Ecto neural progenitor cell (in vitro differentiated cells): ENCODE measurements at regions not wholly inside any gene's neighbourhood (a gene's known extent, or its start where the extent isn't known, plus 50 kb on each side); places are given as distances from the start of the nearest gene placed in this dataset.
A peak's percentile ranks its signal among the peaks of the same experiment; 100 is the strongest.

Source experiments
- DNase-seq: peaks from one replicate; pipeline ENCODE4 v3.0.0-alpha.2; 2018; ENCODE audit warnings: low spot score

DNA sequence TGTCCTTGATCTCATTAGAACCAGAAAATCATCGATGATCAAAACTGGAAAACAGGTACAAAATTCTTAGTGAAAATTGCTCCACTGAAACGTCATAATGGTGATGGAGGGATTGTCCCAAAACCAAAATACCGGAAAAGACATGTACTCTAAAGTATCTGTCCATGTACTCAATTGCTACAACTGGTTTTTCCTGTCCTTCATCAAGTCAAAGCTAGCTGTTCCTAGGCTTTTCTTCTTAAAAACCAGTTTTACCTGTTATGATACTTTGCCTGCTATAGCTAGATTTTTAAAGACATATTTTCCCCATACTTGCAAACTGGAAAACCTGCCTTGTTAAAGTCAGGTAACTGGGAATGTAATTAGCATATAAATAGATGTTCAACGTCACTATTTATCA lies 50.5 kb upstream of the LRRC1 start:
- no peak for DNase-seq

DNA sequence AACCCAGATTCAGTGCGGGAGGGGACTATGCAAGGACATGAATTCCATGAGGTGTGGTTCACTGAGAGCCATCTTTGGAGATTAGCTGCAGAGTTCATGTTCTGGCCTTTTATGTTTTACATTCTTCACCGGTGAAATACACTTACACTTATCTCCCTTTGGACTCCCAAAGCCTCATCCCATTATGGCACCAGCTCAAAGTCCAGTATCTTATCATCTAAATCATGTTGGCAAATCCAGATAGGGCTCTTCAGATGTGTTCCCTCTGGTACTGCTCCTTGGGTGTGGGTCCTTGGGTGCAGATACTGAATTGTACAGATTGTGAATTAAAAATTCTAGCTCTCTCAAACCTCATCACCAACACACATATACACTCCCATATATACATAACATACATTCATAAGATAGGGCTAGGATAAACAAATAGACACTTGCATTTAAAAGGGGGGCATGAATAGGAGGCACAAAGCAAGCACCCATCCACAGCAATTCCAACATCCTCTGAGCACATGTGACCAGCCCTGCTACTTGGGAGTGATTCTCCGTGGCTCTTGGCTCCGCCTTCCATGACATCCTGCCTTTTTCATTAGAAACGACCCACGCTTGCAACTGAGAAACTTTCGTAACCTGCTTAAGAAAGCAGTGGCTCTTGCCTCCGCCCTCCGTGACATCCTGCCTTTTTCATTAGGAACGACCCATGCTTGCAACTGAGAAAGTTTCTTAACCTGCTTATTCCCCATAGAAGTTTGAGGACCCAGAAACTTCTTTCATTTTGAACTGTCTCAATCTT lies 53.6 kb upstream of the LRRC1 start:
- DNase-seq = no peak

DNA sequence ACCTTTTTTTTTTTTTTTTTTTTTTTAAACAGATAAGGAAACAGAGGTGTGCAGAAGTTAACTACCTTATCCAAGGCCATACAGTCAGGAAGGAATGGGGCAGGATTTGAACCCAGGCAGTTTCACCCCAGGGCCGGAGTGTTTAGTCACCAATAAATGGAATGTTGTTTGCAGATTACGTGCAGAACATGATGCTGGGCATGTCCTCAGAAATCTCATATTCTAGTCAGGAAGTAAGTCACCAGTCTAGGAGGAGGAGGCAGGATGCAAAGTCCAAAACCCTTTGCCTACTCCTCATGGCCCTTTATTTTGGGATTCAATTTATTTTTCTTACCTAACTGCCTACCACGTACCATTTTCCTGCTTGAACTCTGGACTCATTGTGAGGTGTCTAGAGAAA lies 57.1 kb upstream of the LRRC1 start:
- DNase-seq = no peak

DNA sequence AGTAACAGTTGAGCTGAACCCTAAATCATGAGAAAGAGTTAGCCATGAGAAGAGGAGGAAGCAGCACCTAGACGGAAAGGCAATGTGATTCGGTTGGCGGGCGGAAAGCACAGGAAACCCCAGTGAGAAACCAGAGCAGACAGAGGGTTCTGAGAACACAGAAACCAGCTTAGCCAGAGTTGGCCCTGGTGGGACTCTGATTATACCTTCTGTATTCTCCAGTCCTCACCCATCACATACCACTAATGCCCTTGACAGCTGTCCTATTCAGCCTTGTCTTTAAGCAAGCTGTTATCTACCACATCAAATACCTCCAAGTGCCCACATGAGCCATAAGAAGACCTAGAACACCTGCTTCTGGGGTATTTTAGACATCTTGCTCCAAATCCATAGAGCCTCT lies 58.9 kb upstream of the LRRC1 start:
- DNase-seq = no peak

DNA sequence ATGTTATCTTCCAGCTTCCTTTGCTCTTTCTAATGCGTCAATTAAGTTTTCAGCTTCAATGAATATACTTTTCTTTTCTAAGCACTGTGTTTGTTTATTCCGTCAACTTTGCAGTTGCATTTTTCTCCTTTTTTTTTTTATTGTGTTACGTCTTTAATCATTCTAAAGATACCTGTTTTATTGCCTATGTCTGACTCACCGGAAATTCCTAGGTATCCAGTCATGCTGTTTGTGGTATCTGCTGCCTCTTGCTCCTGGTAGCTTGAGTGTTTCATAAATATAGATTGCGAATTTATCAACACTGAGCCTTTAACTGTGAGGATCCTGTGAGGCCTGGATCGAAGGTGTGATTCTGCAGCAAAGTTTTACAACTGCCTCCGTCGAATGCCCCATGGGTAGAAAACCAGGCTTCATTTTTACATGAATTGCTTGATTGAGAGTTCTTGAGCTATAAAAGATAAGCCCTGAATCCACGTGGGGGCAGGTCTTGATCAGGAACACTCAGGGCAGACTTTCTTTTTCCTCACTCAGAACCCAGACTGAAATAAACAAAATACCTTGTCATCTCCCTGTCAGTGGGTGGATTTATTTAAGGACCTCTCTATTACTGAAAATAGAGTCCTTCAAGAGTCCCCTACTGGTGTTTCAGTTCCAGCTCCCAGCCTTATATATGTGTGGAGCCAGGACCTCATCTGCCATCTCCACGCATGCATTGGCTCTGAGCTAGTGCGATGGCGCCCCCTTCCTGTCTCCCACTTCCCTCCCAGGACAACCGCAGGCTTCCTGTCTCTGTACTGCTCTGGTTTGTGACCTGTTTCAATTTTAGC lies 60.1 kb upstream of the LRRC1 start:
- peak; percentile 57 for DNase-seq

DNA sequence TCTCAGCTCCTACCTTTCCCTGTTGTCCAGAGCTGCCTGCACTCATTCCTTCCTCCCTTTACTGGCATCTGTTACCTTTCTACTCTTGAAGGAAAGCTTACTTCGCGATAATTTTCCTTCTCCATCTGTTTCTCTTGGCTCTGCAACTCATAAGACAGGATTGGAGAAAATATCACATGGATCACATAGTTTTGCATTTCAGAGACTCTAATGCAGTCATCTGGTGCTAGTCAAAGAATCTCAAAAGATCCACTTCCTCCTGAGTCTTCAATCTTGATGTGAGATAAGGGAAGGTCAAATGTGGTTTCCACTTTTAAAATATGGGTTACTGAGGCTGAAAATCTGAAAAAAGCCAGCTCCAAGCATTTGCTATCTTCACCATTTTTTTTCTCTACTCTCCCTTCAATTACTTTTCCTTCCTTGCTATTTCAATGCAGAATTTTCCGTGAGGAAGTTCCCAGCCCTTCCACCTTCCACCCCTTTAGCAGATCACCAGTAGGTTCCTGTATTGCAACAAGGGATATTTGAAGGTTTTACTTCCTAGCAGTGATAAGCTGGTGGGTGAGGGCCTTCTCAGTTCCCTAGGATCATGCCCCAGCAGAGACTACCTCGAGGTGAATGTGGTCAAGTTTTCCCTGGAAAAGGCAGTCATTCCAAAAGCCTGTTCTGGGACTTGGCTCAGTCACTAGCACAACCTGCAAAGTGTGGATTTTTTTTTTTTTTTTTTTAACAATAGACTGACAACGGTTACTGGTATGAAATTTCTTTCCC lies 62.8 kb upstream of the LRRC1 start:
- no peak for DNase-seq

DNA sequence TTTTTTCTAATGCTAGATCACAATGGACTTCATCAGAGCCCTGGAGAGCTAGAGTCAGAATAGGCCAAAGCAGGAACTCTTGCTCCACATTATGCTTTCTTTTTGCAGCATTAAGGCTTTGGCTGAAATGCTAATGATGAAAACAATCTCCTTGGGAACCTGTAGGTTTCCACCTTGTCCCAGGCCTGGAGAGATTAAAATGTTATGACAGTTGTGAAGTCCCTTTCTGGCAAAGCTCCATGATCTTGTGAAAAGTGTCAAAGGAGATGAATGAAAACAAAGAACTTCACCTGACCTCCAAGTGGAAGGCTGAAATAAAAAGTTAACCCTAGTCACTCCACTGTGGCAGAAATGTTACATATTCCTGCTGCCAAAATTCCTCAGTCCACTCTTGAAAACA lies 64.0 kb upstream of the LRRC1 start:
- DNase-seq = no peak

DNA sequence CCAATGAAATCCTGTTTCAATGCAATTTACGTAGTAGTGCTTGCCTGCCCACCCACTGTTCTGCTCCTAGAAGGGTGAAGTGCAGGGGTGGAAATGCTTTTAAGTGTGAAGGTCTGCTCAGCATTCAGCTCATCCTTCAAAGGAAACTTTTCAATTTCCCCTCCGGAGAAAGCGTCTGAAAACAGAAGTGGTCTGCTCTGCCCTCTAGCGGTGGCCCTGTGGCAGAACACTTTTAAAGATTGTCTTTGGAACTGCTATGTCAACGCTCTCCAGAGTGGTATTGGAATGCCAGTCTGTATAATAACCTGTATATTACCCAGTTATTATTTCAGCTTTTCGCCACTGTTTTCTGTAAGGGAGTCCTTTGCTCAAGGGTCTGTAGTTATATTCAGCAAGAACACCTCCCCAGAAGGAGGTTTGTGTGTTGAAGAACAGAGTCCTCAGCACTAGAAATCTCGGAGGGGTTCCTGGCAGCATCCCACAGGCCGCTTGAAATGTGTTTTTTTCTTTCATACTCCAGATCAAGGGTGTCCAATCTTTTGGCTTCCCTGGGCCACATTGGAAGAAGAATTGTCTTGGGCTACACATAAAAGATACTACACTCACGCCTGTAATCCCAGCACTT lies 63.1 kb upstream of the KLHL31 start:
- DNase-seq = peak; percentile 76

DNA sequence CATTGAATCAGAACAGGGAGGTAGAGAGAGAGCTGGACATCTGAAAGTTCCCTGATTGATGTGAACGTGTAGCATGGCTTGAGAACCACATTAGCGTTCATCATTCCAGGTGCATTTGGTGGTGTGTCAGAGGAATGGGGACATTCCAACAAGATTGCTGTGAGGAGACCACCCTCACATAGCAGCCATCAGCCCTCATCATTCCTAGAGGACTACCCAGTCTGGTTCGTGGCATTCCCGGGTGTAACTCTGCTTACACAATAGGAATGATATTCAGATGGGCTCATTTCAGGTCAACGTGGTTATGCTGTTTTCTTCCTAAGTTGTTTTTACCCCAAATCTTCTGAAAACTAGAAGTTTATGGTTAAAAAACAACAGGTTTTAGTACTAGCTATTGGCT lies 62.2 kb upstream of the KLHL31 start:
- no peak for DNase-seq

DNA sequence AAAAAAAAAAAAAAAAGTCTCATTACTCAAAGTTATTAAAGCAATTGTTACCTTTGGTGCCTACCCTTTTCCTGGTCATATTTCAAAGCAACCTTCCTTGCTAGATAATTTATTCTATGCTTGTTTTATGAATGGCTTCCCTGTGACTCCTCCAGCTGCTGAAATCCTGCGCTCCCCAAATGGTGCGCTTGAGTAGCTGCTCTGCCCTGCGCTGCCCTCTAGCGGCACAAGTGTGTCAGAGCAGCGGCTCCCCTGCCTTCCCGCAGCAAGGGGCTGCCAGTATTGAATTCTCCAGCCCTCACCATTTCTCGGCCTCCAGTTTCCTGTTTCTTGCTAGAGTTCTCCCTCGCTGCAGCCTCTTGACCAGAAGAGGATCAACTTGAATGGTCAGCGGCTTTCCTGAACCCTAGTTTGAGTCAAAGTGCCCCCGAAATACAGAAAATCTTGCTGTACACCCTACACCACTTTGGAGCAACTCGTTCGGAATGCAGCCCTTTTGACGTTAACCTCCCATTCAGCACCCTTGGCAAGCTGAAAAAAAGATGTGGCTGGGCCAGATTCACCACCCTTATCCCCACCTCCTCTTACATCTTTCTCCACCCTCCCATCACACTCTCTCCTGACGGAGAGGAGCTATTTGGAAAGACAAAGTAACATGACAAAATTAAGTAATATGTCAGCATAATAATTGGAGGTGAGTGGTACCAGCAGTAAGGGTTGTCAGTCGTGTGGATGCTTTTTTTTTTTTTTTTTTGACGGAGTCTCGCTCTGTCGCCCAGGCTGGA lies 60.4 kb upstream of the KLHL31 start:
- peak; percentile 85 for DNase-seq

DNA sequence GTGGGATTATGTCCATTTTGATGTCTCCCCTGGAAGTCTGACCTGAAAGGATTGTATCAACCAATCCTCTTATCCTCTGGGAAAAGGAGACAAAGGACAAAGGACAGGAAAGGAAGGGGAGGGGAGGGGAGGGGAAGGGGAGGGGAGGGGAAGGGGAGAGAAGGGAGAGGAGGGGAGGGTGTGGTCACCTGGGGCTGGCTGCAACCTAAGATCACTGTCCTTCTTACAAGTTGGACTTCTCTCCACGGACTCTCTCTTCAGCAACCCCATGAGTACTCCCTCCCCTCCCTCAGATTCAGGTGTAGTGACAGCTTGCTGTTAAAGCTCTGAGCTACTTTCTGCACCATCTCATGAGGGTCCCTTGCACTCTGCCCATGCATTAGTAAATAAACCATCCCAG lies 58.9 kb upstream of the KLHL31 start:
- no peak for DNase-seq

DNA sequence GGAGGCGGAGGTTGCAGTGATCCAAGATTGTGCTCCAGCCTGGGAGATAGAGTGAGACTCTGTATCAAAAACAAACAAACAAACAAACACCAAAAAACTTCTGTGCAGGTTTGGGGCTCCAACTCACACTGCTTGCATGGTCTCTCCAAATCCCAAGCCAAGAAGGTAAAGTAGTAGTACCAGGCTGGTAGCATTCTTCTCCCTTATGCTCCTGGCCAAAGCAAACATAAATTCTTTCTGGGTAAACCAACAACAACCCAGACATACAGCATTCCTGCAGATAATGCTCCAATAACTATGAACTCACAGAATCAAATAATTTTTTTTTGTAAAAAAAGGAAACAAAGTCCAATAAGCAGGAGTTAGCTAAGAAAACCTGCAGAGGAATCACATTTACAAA lies 57.8 kb upstream of the KLHL31 start:
- no peak for DNase-seq

DNA sequence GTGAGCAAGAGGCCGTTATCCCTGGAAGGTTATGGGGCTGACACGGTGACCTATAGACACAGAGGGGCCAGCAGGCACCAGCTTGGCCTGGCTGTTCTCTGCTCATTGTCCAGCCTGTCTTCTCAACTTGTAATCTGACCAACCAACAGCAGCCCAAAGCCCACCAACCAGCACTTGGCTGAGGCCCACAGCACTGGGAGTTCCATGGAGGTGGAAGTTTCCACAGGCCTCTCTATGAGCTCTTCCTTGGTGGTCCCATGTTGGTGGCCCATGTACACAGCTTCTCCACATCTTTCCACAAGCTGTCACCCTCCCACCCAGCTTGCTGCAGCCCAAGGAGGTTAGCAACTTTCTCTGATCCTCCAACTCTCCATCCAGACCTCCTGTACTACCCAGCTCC lies 56.2 kb upstream of the KLHL31 start:
- DNase-seq = no peak

DNA sequence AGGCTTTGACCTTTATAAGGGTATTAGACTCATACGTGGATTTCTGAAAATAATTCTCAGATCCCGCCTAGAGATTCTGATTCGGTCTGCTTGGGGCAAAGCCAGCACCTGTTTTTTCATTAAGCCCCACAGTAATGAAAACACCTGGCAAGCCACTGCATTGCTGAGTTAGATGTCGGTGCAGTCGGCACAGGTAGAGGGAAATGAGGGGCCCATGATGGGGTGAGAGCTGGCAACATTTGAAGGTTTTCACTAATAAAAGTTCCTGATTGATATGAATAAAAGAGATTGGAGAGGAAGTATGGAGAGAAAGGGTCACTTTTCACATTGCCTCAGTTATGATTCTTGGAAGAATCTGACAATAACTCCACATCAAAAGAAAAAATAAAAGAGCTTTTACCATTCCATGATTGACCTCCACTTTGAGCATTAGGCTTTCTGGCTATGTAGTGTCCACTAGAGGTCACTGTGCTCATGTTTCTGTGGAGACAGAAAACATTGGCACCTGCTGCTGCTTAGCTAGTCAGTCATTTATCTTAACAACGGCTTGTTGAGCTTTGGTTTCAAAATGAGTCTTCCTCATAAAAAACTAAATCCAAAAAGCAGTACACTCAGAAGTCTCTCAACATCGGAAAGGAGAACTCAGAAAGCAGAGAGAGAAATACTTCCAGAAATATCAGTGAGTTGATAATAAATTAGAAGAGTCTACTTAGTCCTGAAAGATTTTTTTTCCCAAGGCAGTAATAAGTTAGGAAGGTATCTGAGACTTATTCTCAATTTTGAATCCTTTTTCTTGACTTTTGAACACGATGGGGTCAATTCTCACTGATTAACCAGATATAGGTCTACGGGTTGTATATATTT lies 53.3 kb upstream of the KLHL31 start:
- DNase-seq = no peak

DNA sequence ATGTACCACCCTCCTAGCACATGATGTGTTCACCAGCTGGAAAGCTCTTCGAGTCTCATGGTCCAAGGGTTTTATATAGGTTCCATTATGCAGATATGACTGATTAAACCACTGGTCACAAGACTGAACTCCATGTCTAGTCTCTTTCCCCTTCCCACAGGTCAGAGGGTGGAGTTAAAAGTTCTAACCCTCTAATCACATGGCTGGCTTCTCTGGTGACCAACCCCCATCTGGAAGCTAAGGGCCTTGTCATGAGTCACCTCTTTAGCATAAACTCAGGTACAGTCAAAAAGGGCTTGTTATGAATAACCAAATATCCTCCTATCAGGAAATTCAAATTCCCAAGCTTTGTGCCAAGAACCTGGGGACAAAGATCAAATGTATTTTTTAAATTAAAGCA lies 52.0 kb upstream of the KLHL31 start:
- no peak for DNase-seq

DNA sequence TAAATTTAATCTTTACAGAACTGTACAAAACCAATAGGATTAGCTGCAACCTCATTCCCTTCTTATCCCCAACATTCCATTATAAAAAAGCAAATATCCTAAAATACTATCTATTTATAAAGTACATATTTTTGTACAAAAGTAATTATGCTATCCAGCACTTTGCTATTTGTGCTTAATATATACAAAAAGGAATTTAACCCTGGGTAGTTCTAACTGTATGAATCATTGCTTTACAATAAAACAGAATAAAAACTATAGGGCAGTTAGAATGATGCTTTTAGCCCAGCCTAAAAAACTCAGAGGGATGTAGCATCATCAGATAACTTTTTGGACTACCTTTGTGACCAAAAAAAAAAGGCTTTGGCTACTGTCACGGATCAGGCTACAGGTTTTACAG lies 49.9 kb upstream of the KLHL31 start:
- no peak for DNase-seq
